ENCODE measurements at regions not wholly inside any gene's neighbourhood (a gene's known extent, or its start where the extent isn't known, plus 50 kb on each side); places are given as distances from the start of the nearest gene placed in this dataset.

- DNase-seq = no peak
Observed at GRCh38 chr5:27516437-27516836, 478.1 kb upstream of the CDH9 start.

- no peak for DNase-seq
Observed at GRCh38 chr5:27511061-27511460, 472.7 kb upstream of the CDH9 start.

GRCh38 chr5:27503813-27504212 is 465.4 kb upstream of the CDH9 start:
- DNase-seq = no peak

GRCh38 chr5:27502236-27502635 is 463.9 kb upstream of the CDH9 start:
- DNase-seq = no peak

- no peak for DNase-seq
Observed at GRCh38 chr5:27497491-27497890, 459.1 kb upstream of the CDH9 start.

- no peak for DNase-seq
Observed at GRCh38 chr5:27494887-27495286, 456.5 kb upstream of the CDH9 start.

GRCh38 chr5:27491746-27492439 is 453.5 kb upstream of the CDH9 start:
- DNase-seq = no peak

- DNase-seq = no peak
Observed at GRCh38 chr5:27491047-27491446, 452.7 kb upstream of the CDH9 start.

GRCh38 chr5:27489701-27490100 is 451.3 kb upstream of the CDH9 start:
- DNase-seq = no peak

- DNase-seq = no peak
Observed at GRCh38 chr5:27482663-27483062, 444.3 kb upstream of the CDH9 start.

GRCh38 chr5:27479859-27480258 is 441.5 kb upstream of the CDH9 start:
- no peak for DNase-seq

- DNase-seq = no peak
Observed at GRCh38 chr5:27477550-27477949, 439.2 kb upstream of the CDH9 start.

GRCh38 chr5:27476356-27476988 is 438.1 kb upstream of the CDH9 start:
- no peak for DNase-seq

- DNase-seq = no peak
Observed at GRCh38 chr5:27475063-27475462, 436.7 kb upstream of the CDH9 start.

GRCh38 chr5:27474395-27474794 is 436.0 kb upstream of the CDH9 start:
- no peak for DNase-seq

- no peak for DNase-seq
Observed at GRCh38 chr5:27474047-27474309, 435.6 kb upstream of the CDH9 start.

GRCh38 chr5:27473307-27474046 is 435.1 kb upstream of the CDH9 start:
- no peak for DNase-seq

GRCh38 chr5:27472871-27473270 is 434.5 kb upstream of the CDH9 start:
- DNase-seq = no peak

- DNase-seq = no peak
Observed at GRCh38 chr5:27472000-27472763, 433.8 kb upstream of the CDH9 start.

GRCh38 chr5:27466959-27467358 is 428.6 kb upstream of the CDH9 start:
- DNase-seq = no peak

GRCh38 chr5:27465140-27465539 is 426.8 kb upstream of the CDH9 start:
- DNase-seq = no peak

GRCh38 chr5:27463446-27464149 is 425.2 kb upstream of the CDH9 start:
- no peak for DNase-seq

GRCh38 chr5:27462936-27463335 is 424.6 kb upstream of the CDH9 start:
- DNase-seq = no peak
